ENCODE measurements at regions not wholly inside any gene's neighbourhood (a gene's known extent, or its start where the extent isn't known, plus 50 kb on each side); places are given as distances from the start of the nearest gene placed in this dataset.

GRCh38 chr21:41016472-41016871 is 151.5 kb upstream of the BACE2 start:
- no peak for TF ChIP-seq ELF4 (IDR thresholded peaks at IDR 0.05)
- TF ChIP-seq FOXA1 (IDR thresholded peaks at IDR 0.05) = no peak
- no peak for TF ChIP-seq SUZ12 (IDR thresholded peaks at IDR 0.05)

Data from HEK293T (cell line).